ENCODE measurements at regions not wholly inside any gene's neighbourhood (a gene's known extent, or its start where the extent isn't known, plus 50 kb on each side); places are given as distances from the start of the nearest gene placed in this dataset.
"Not testable (repeated sequence)": the region's sequence is repeated elsewhere in the genome, so short reads cannot be mapped to it uniquely, and the experiment has no call there.

- DNase-seq: peak; percentile 70
Observed at GRCh38 chr15:47887241-47887800, 170.0 kb downstream of the SEMA6D start.

- DNase-seq: no peak
Observed at GRCh38 chr15:47888385-47889100, 171.2 kb downstream of the SEMA6D start.

GRCh38 chr15:47890397-47891150, 173.3 kb downstream of the SEMA6D start:
- DNase-seq: no peak

- no peak for DNase-seq
Observed at GRCh38 chr15:47897525-47897924, 180.2 kb downstream of the SEMA6D start.

GRCh38 chr15:47900751-47901150, 183.4 kb downstream of the SEMA6D start:
- DNase-seq: no peak

- no peak for DNase-seq
Observed at GRCh38 chr15:47903368-47903767, 186.1 kb downstream of the SEMA6D start.

GRCh38 chr15:47908486-47908885, 191.2 kb downstream of the SEMA6D start:
- DNase-seq: no peak

GRCh38 chr15:47908950-47909670, 191.8 kb downstream of the SEMA6D start:
- DNase-seq: no peak

- DNase-seq: not testable (repeated sequence)
Observed at GRCh38 chr15:47912910-47913309, 195.6 kb downstream of the SEMA6D start.

GRCh38 chr15:47917881-47918280, 200.6 kb downstream of the SEMA6D start:
- no peak for DNase-seq

GRCh38 chr15:47918877-47919276, 201.6 kb downstream of the SEMA6D start:
- DNase-seq: no peak

GRCh38 chr15:47924381-47924780, 196.4 kb upstream of the SLC24A5 start:
- DNase-seq: peak; percentile 5

GRCh38 chr15:47929138-47929803, 191.5 kb upstream of the SLC24A5 start:
- DNase-seq: peak; percentile 59

GRCh38 chr15:47932261-47932660, 188.5 kb upstream of the SLC24A5 start:
- no peak for DNase-seq

GRCh38 chr15:47932951-47933641, 187.7 kb upstream of the SLC24A5 start:
- DNase-seq: no peak

- no peak for DNase-seq
Observed at GRCh38 chr15:47933865-47934264, 186.9 kb upstream of the SLC24A5 start.

GRCh38 chr15:47934342-47934741, 186.4 kb upstream of the SLC24A5 start:
- DNase-seq: no peak

- no peak for DNase-seq
Observed at GRCh38 chr15:47937834-47938233, 183.0 kb upstream of the SLC24A5 start.

- no peak for DNase-seq
Observed at GRCh38 chr15:47944637-47945288, 176.0 kb upstream of the SLC24A5 start.

- no peak for DNase-seq
Observed at GRCh38 chr15:47945872-47946650, 174.7 kb upstream of the SLC24A5 start.

GRCh38 chr15:47949815-47950214, 171.0 kb upstream of the SLC24A5 start:
- no peak for DNase-seq
